IMR-90 (cell line): ENCODE measurements at regions not wholly inside any gene's neighbourhood (a gene's known extent, or its start where the extent isn't known, plus 50 kb on each side); places are given as distances from the start of the nearest gene placed in this dataset.
A peak's percentile ranks its signal among the peaks of the same experiment; 100 is the strongest.

Experiments used
- ATAC-seq: fragments of 200-7000 bp; cut with Tn5 transposase; 2 replicates; pipeline ENCODE4 v1.9.1; 2020; ENCODE audit warnings: low read depth, mild to moderate bottlenecking, moderate library complexity
- BruUV-seq: library from RNA; stranded (reverse); fragments of 400-500 nt; replicated peaks from 2 replicates; lab custom pipeline; 2021; lab: Mats Ljungman, UMichigan
- CTCF ChIA-PET: fragments of 300-600 bp; formaldehyde crosslinking; extraction: SDS; loops from one replicate; lab custom pipeline; 2021; ENCODE audit warnings: antibody characterized with exemption; lab: Yijun Ruan, JAX
- POLR2A ChIA-PET: fragments of 300-600 bp; sonication (Branson Sonifier 250); formaldehyde crosslinking; loops from one replicate; lab custom pipeline; 2022; ENCODE audit warnings: antibody characterized with exemption; ENCODE audit not compliant: unreplicated experiment; lab: Charles Lee
- DNase-seq: peaks from one replicate; pipeline ENCODE4 v3.0.0; 2013
- H2AFZ ChIP-seq: replicated peaks from 2 replicates; pipeline ENCODE3; 2013; ENCODE audit warnings: low read length, mild to moderate bottlenecking; ENCODE audit not compliant: poor library complexity
- H2AK5ac ChIP-seq: 2 replicates; pipeline ENCODE4 v1.6.1; 2013; ENCODE audit warnings: low read depth, low read length, inconsistent platforms
- H2AK9ac ChIP-seq: replicated peaks from 2 replicates; pipeline ENCODE3; 2013; ENCODE audit warnings: mild to moderate bottlenecking, low read depth, low read length, moderate library complexity; ENCODE audit not compliant: poor library complexity
- H2BK120ac ChIP-seq: 2 replicates; pipeline ENCODE4 v1.6.1; 2013; ENCODE audit warnings: low read depth, low read length, inconsistent platforms
- H2BK15ac ChIP-seq: 3 replicates; pipeline ENCODE4 v1.6.1; 2013; ENCODE audit warnings: low read depth, low read length, inconsistent platforms
- H2BK20ac ChIP-seq: 2 replicates; pipeline ENCODE4 v1.6.1; 2013; ENCODE audit warnings: low read depth, mild to moderate bottlenecking, inconsistent platforms, low read length, moderate library complexity
- H2BK5ac ChIP-seq: 2 replicates; pipeline ENCODE4 v1.6.1; 2013; ENCODE audit warnings: mild to moderate bottlenecking, low read depth, low read length, inconsistent platforms; ENCODE audit not compliant: poor library complexity, severe bottlenecking
- H3K14ac ChIP-seq: replicated peaks from 2 replicates; pipeline ENCODE4 v1.6.1; 2013; ENCODE audit warnings: low read depth, low read length, inconsistent platforms
- H3K18ac ChIP-seq: 2 replicates; pipeline ENCODE4 v1.6.1; 2013; ENCODE audit warnings: low read depth, low read length, control low read depth
- H3K23ac ChIP-seq: 2 replicates; pipeline ENCODE4 v1.6.1; 2013; ENCODE audit warnings: low read depth, low read length, inconsistent platforms
- H3K27ac ChIP-seq: 2 replicates; pipeline ENCODE4 v1.5.1; 2013; ENCODE audit warnings: mild to moderate bottlenecking, control low read depth, low read length; ENCODE audit not compliant: insufficient read depth
- H3K27me3 ChIP-seq: 2 replicates; pipeline ENCODE4 v1.6.1; 2013; ENCODE audit warnings: low read length; ENCODE audit not compliant: control insufficient read depth, insufficient read depth
- H3K36me3 ChIP-seq: 2 replicates; pipeline ENCODE4 v1.6.1; 2013; ENCODE audit warnings: low read length, mixed read lengths; ENCODE audit not compliant: control insufficient read depth, insufficient read depth
- H3K4ac ChIP-seq: 2 replicates; pipeline ENCODE4 v1.6.1; 2013; ENCODE audit warnings: low read depth, low read length, inconsistent platforms
- H3K4me1 ChIP-seq: 2 replicates; pipeline ENCODE4 v1.6.1; 2013; ENCODE audit warnings: low read length, mixed read lengths; ENCODE audit not compliant: control insufficient read depth, insufficient read depth
- H3K4me2 ChIP-seq: 2 replicates; pipeline ENCODE4 v1.6.1; 2013; ENCODE audit warnings: low read depth, mild to moderate bottlenecking, control low read depth, low read length, moderate library complexity
- H3K4me3 ChIP-seq: 2 replicates; pipeline ENCODE4 v1.5.1; 2013; ENCODE audit warnings: low read depth, mild to moderate bottlenecking, control low read depth, low read length, moderate library complexity; ENCODE audit not compliant: insufficient read depth
- H3K56ac ChIP-seq: 2 replicates; pipeline ENCODE4 v1.6.1; 2013; ENCODE audit warnings: low read length, inconsistent platforms; ENCODE audit not compliant: insufficient read depth; ENCODE audit errors: extremely low read depth
- H3K79me1 ChIP-seq, 2 experiments: 2 replicates each; pipeline ENCODE4 v1.6.1; 2013; ENCODE audit warnings: low read length in 2 of 2, inconsistent platforms in 1 of 2, low read depth in 1 of 2
- H3K9ac ChIP-seq: 2 replicates; pipeline ENCODE4 v1.6.1; 2013; ENCODE audit warnings: low read depth, low read length, control low read depth
- H3K9me1 ChIP-seq: 2 replicates; pipeline ENCODE4 v1.6.1; 2013; ENCODE audit warnings: low read length, inconsistent platforms; ENCODE audit not compliant: insufficient read depth
- H3K9me3 ChIP-seq: 2 replicates; pipeline ENCODE4 v1.6.1; 2013; ENCODE audit warnings: low read length; ENCODE audit not compliant: control insufficient read depth, insufficient read depth
- H4K20me1 ChIP-seq: 2 replicates; pipeline ENCODE4 v1.6.1; 2013; ENCODE audit warnings: low read length, inconsistent platforms; ENCODE audit not compliant: insufficient read depth
- H4K5ac ChIP-seq: 2 replicates; pipeline ENCODE4 v1.6.1; 2013; ENCODE audit warnings: mild to moderate bottlenecking, low read depth, low read length, control low read depth
- H4K8ac ChIP-seq, 2 experiments: 2 replicates each; pipeline ENCODE4 v1.6.1; 2013; ENCODE audit warnings: low read depth in 2 of 2, low read length in 2 of 2, control low read depth in 1 of 2, inconsistent platforms in 1 of 2
- H4K91ac ChIP-seq: 2 replicates; pipeline ENCODE4 v1.6.1; 2013; ENCODE audit warnings: low read depth, low read length, inconsistent platforms; ENCODE audit not compliant: insufficient read depth
- BHLHE40 ChIP-seq: fragments of 150-350 bp; IDR thresholded peaks from 2 replicates; pipeline ENCODE4 v1.6.1; 2016; ENCODE audit warnings: mild to moderate bottlenecking, low read depth, low read length
- WGBS, 2 experiments: methylation state at CpG; one replicate each; pipeline versions ENCODE4 v1.1.5 to v1.1.7; 2013; ENCODE audit warnings: missing lambda C conversion rate in 2 of 2; ENCODE audit not compliant: insufficient read length in 1 of 2; ENCODE audit errors: extremely low coverage in 2 of 2; 5-methylcytosine and 5-hydroxymethylcytosine counted together
- dilution Hi-C: fragments of 300-500 bp; cut with HindIII; formaldehyde crosslinking; loops from one replicate; pipeline ENCODE4 v1.14.3; 2018; ENCODE audit warnings: low sequenced_read_pairs; ENCODE audit not compliant: unreplicated experiment
- in situ Hi-C: fragments of 300-500 bp; cut with MboI; formaldehyde crosslinking; loops from 3 replicates; pipeline ENCODE4 v1.14.3; 2019; ENCODE audit warnings: low sequenced_read_pairs, inconsistent platforms, mixed read lengths
- intact Hi-C: fragments of 100-400 bp; cut with micrococcal nuclease; formaldehyde crosslinking; loops from 2 replicates; pipeline ENCODE4 v1.10.0; 2022

DNA sequence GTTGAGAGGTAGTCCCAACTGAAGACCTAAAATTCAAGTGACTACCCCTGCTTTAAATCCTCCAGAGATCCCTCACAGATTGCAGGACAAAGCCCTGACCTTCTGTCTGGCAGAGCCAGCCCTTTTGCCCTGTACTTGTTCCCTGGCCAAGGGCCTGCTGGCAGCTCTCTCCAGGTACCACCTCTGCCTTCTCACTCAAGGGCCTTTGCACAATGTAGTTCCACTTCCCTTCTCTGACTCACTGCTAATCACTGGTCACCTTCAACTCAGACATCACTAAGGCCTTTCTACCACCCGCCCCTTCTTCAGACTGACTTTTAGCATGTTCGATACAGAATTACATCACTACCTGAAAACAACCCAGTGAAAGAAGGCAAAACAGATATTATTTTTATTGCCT, 411.0 kb downstream of the TMEM182 start:
- H3K4ac ChIP-seq = no peak overlapping the region
- POLR2A ChIA-PET = no interaction called here
- H3K23ac ChIP-seq = no peak overlapping the region
- peaks cover 12% of the 10 kb centered on the region for H3K9me3 ChIP-seq
- no peak overlapping the region for H2BK15ac ChIP-seq
- H2AK5ac ChIP-seq = no peak overlapping the region
- H3K9ac ChIP-seq = no peak overlapping the region
- DNase-seq (no peak), ATAC-seq (no peak)
- H2BK20ac ChIP-seq = no peak overlapping the region
- H2AFZ ChIP-seq = peak overlapping the region; percentile 19
- no peaks in the 10 kb centered on the region for H3K4me1 ChIP-seq
- H4K20me1 ChIP-seq = no peaks in the 10 kb centered on the region
- no peaks in the 10 kb centered on the region for H3K79me1 ChIP-seq
- H4K91ac ChIP-seq = no peak overlapping the region
- no peaks in the 10 kb centered on the region for H3K9me1 ChIP-seq
- no peak overlapping the region for H4K8ac ChIP-seq
- no peak overlapping the region for H3K27ac ChIP-seq
- H2BK120ac ChIP-seq = no peak overlapping the region
- dilution Hi-C loops = no loop called here
- H3K36me3 ChIP-seq = no peaks in the 10 kb centered on the region
- WGBS, 2 experiments = no CpG with 5 or more reads among the region's 2 CpGs
- H3K4me2 ChIP-seq = no peak overlapping the region
- no peak overlapping the region for H3K14ac ChIP-seq
- TF ChIP-seq BHLHE40 = no peak
- intact Hi-C loops = no loop called here
- H4K5ac ChIP-seq = no peak overlapping the region
- no peak overlapping the region for H2AK9ac ChIP-seq
- no peak overlapping the region for H3K18ac ChIP-seq
- no peaks in the 10 kb centered on the region for H3K27me3 ChIP-seq
- H3K4me3 ChIP-seq = no peak overlapping the region
- H3K56ac ChIP-seq = no peak overlapping the region
- no TSS peak for BruUV-seq
- no peak overlapping the region for H2BK5ac ChIP-seq
- CTCF ChIA-PET = no interaction called here
- in situ Hi-C loops = loop anchor here (25.0 kb wide), 1 partner anchor 1714 kb away; no protein-coding TSS in a partner anchor
